B cell (primary cell): ENCODE measurements at regions not wholly inside any gene's neighbourhood (a gene's known extent, or its start where the extent isn't known, plus 50 kb on each side); places are given as distances from the start of the nearest gene placed in this dataset.

ENCODE experiments used
- CTCF ChIP-seq: fragments of 200-600 bp; IDR thresholded peaks from one replicate; pipeline ENCODE4 v1.8.0; 2022; ENCODE audit warnings: antibody characterized with exemption, mild to moderate bottlenecking
- EZH2 ChIP-seq: IDR thresholded peaks from 2 replicates; pipeline ENCODE4 v1.6.1; 2012; ENCODE audit warnings: borderline replicate concordance, low read depth, mild to moderate bottlenecking, moderate library complexity, low read length; ENCODE audit not compliant: insufficient read depth, poor library complexity, severe bottlenecking

GRCh38 chr3:30206051-30206450, 400.4 kb upstream of the TGFBR2 start:
- TF ChIP-seq CTCF (no peak), EZH2 (no peak)
